Nephron (organoid): ENCODE measurements at regions not wholly inside any gene's neighbourhood (a gene's known extent, or its start where the extent isn't known, plus 50 kb on each side); places are given as distances from the start of the nearest gene placed in this dataset.

ENCODE experiments used
- H3K27ac Mint-ChIP-seq, 3 experiments: 2 replicates each; pipeline ENCODE4 v1.8.0; 2020; ENCODE audit warnings: mixed read lengths in 3 of 3, mild to moderate bottlenecking in 2 of 3, moderate library complexity in 1 of 3
- H3K27me3 Mint-ChIP-seq: 2 replicates; pipeline ENCODE4 v1.8.0; 2021; ENCODE audit warnings: low read depth, mild to moderate bottlenecking, moderate library complexity, mixed read lengths
- H3K36me3 Mint-ChIP-seq: 2 replicates; pipeline ENCODE4 v1.8.0; 2020; ENCODE audit warnings: low read depth, mixed read lengths
- H3K4me1 Mint-ChIP-seq: 2 replicates; pipeline ENCODE4 v1.8.0; 2020; ENCODE audit warnings: mixed read lengths
- H3K4me3 Mint-ChIP-seq, 3 experiments: 2 replicates each; pipeline ENCODE4 v1.8.0; 2020; ENCODE audit warnings: mild to moderate bottlenecking in 3 of 3, mixed read lengths in 3 of 3, moderate library complexity in 2 of 3
- H3K9me3 Mint-ChIP-seq: 2 replicates; pipeline ENCODE4 v1.8.0; 2020; ENCODE audit warnings: mixed read lengths
- TF ChIP-seq, protein P1 (sequence below), 3 experiments: fragments of 200-600 bp; sonication (generic); IDR thresholded peaks; one replicate each; pipeline ENCODE4 v1.5.0; 2021; ENCODE audit warnings: antibody characterized with exemption in 3 of 3; ENCODE audit not compliant: unreplicated experiment in 3 of 3

DNA sequence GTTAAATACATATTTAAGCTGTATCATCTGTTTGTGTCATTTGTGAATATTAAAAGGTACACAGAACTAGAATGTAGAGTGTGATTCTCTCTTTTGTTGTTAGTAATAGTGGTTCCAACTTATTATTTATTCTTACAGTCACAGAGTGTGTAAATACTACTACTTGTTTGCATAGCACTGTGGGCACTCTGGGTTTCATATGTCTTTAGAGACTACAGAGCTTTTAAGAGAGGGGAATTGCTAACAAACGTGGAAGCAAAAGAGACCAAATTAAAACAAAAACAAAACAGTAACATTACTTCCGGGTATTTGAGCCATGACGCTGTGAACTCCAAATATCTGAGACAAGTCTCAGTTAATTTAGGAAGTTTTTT is 828.0 kb upstream of the DPPA4 start:
- H3K36me3 Mint-ChIP-seq: no peaks in the 10 kb centered on the region
- peak overlapping the region in 1 of 3 experiments; percentile 41 for H3K4me3 Mint-ChIP-seq
- TF ChIP-seq, protein P1, sequence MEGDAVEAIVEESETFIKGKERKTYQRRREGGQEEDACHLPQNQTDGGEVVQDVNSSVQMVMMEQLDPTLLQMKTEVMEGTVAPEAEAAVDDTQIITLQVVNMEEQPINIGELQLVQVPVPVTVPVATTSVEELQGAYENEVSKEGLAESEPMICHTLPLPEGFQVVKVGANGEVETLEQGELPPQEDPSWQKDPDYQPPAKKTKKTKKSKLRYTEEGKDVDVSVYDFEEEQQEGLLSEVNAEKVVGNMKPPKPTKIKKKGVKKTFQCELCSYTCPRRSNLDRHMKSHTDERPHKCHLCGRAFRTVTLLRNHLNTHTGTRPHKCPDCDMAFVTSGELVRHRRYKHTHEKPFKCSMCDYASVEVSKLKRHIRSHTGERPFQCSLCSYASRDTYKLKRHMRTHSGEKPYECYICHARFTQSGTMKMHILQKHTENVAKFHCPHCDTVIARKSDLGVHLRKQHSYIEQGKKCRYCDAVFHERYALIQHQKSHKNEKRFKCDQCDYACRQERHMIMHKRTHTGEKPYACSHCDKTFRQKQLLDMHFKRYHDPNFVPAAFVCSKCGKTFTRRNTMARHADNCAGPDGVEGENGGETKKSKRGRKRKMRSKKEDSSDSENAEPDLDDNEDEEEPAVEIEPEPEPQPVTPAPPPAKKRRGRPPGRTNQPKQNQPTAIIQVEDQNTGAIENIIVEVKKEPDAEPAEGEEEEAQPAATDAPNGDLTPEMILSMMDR (IDR thresholded peaks at IDR 0.05; ENCODE audit: unreplicated experiment in 3 of 3): no peak
- H3K27me3 Mint-ChIP-seq: no peaks in the 10 kb centered on the region
- H3K9me3 Mint-ChIP-seq: no peaks in the 10 kb centered on the region
- peaks cover 22% of the 10 kb centered on the region for H3K4me1 Mint-ChIP-seq
- peak overlapping the region; percentile 9 to 37 (median 27) for H3K27ac Mint-ChIP-seq

DNA sequence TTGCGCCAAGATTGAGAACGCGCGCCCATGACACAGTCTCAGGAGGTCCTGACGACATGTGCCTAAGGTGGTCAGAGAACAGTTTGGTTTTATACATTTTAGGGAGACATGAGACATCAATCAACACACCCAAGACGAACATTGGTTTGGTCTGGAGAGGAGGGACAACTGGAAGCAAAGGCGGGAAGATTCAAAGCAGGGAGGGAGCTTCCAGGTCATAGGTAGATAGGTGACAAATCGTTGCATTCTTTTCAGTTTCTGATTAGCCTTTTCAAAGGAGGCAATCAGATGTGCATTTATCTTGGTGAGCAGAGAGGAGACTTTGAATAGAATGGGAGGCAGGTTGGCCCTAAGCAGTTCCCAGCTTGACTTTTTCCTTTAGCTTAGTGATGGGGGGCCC is 828.4 kb upstream of the DPPA4 start:
- Mint-ChIP-seq H3K4me1 (peaks cover 22% of the 10 kb centered on the region), H3K36me3 (no peaks in the 10 kb centered on the region), H3K9me3 (no peaks in the 10 kb centered on the region), H3K27me3 (no peaks in the 10 kb centered on the region), H3K4me3 (peak overlapping the region in 1 of 3 experiments; percentile 41), H3K27ac (peak overlapping the region in 1 of 3 experiments; percentile 9)
- TF ChIP-seq, protein P1 (IDR thresholded peaks at IDR 0.05; ENCODE audit: unreplicated experiment in 3 of 3): no peak

DNA sequence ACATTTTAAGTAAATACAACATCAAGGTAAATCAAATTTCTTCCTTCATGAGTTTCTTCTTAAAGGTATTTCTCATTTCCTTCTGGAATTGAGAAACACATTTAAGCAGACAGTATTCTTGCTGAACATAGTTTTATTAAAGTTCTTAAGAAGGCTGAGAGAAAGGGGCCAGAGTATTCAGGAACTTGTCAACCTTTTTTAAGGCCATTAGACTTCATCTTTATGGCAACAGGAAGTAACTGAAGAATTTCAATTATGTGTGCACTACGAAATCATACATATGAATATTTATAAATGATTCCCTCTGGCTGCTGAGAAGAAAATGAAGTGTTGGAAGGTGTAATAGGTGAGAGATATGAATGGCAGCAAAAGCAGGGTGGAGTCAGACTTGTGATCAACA is 829.4 kb upstream of the DPPA4 start:
- peaks cover 22% of the 10 kb centered on the region for H3K4me1 Mint-ChIP-seq
- H3K27ac Mint-ChIP-seq: no peak overlapping the region
- no peak overlapping the region for H3K4me3 Mint-ChIP-seq
- no peaks in the 10 kb centered on the region for H3K36me3 Mint-ChIP-seq
- TF ChIP-seq, protein P1 (IDR thresholded peaks at IDR 0.05; ENCODE audit: unreplicated experiment in 3 of 3): no peak
- H3K27me3 Mint-ChIP-seq: no peaks in the 10 kb centered on the region
- no peaks in the 10 kb centered on the region for H3K9me3 Mint-ChIP-seq

DNA sequence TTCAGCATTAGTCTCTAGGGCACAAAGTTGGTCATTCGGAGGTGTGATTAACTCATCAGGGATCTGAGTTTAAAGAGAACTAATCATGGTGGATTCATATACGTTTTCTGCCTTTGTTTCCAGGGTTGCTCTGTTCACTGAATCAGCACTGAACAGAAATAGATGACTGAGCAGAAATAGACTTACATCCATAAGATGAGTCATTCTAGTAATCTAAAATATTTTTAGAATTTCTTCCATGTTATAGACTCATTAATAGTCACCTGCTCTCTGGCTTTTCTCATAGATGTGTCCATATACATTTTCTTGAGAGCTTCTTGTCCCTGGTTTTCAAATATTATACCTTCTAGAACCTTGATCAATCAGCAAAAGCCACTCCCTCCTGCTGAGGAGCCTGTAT is 837.6 kb upstream of the DPPA4 start:
- no peak overlapping the region for H3K4me3 Mint-ChIP-seq
- no peaks in the 10 kb centered on the region for H3K27me3 Mint-ChIP-seq
- TF ChIP-seq, protein P1 (IDR thresholded peaks at IDR 0.05; ENCODE audit: unreplicated experiment in 3 of 3): no peak
- no peaks in the 10 kb centered on the region for H3K9me3 Mint-ChIP-seq
- no peak overlapping the region for H3K27ac Mint-ChIP-seq
- no peaks in the 10 kb centered on the region for H3K4me1 Mint-ChIP-seq
- no peaks in the 10 kb centered on the region for H3K36me3 Mint-ChIP-seq

DNA sequence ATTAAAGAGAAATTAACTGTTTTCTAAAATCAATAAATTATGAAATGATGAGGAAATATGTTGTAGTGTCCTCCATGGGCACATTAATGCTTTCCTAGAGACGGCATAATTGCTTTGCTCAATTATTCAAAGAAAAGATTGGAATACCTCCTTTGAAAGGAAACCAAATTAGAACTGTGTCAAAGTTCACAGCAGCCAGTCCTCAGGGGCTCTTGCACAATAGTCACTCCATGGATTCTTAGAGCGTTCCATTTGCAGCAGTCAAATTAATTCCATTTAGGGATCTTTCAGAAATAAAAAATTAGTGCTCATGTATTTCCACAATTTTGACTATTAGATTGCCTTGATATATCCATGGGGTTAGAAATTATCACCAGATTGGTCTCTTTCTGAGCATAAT is 841.6 kb upstream of the DPPA4 start:
- Mint-ChIP-seq H3K27ac (no peak overlapping the region), H3K4me3 (no peak overlapping the region), H3K4me1 (peaks cover 18% of the 10 kb centered on the region), H3K36me3 (no peaks in the 10 kb centered on the region), H3K27me3 (no peaks in the 10 kb centered on the region), H3K9me3 (no peaks in the 10 kb centered on the region)
- TF ChIP-seq, protein P1 (IDR thresholded peaks at IDR 0.05; ENCODE audit: unreplicated experiment in 3 of 3): no peak

DNA sequence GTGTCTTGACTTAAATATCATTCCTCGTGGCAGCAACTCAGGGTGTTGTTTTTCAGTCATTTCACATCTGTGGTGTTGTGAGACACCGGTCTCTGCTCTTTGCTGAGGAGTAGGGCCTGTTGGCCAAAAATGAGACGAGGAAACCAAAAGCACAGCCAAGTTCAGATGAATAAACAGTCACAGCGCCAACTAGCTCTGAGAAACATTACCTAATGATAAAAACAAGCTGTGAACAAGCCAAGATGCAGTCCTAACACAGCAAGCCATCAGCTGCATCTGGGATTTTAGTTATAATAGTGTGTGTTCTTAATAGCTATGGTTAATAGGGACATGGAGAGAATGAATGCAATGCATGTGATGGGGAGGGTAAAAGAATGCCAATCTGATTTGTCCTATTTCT is 843.4 kb upstream of the DPPA4 start:
- TF ChIP-seq, protein P1 (IDR thresholded peaks at IDR 0.05; ENCODE audit: unreplicated experiment in 3 of 3): no peak
- peaks cover 27% of the 10 kb centered on the region for H3K4me1 Mint-ChIP-seq
- peak overlapping the region in 2 of 3 experiments; percentile 58 to 78 for H3K27ac Mint-ChIP-seq
- no peaks in the 10 kb centered on the region for H3K36me3 Mint-ChIP-seq
- no peaks in the 10 kb centered on the region for H3K27me3 Mint-ChIP-seq
- no peaks in the 10 kb centered on the region for H3K9me3 Mint-ChIP-seq
- H3K4me3 Mint-ChIP-seq: peak overlapping the region in 1 of 3 experiments; percentile 20
